GM19043 (cell line): ENCODE measurements at regions not wholly inside any gene's neighbourhood (a gene's known extent, or its start where the extent isn't known, plus 50 kb on each side); places are given as distances from the start of the nearest gene placed in this dataset.
"Not testable (repeated sequence)": the region's sequence is repeated elsewhere in the genome, so short reads cannot be mapped to it uniquely, and the experiment has no call there.

ENCODE experiments used
- ATAC-seq: cut with Tn5 transposase; IDR thresholded peaks from one replicate; pipeline ENCODE4 v1.9.1; 2021; ENCODE audit warnings: low read depth; ENCODE audit not compliant: unreplicated experiment

DNA sequence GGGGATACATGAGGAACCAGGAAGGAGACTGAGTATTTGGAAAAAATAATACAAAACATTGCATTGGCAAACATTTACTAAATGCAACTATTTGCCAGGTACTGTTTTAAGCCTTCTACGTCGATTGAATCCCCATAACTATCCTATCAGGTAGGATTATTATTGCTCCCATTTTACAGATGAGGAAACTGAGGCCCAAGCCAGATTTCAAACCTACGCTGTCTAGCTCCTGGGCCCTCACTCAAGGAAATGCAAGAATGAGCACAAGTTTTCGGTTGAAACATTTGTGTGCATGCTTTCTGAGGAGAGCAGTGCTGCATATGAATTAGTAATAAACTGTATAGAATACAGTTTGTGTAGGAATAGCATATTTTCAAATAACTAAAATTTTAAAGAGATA is 206.7 kb downstream of the CEP135 start:
- ATAC-seq: no peak

DNA sequence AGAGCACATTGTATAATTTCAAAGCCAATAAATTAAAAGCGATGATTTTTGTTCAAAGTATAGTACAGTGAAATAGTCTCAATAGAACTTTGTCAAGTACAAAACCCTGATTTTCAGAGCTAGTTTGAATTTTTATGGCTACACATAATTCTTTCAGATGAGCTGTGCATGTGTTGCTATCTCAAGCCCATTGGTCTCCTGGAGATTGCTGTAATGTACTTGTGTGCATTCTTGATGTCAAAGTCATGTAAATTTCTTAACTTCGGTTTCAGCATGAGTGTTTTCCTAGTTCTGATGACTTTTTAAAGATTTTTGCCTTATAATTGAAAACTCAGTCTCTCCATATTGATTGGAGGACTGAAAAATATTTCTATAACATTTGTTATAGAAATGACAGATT is 200.8 kb downstream of the CEP135 start:
- ATAC-seq: no peak

DNA sequence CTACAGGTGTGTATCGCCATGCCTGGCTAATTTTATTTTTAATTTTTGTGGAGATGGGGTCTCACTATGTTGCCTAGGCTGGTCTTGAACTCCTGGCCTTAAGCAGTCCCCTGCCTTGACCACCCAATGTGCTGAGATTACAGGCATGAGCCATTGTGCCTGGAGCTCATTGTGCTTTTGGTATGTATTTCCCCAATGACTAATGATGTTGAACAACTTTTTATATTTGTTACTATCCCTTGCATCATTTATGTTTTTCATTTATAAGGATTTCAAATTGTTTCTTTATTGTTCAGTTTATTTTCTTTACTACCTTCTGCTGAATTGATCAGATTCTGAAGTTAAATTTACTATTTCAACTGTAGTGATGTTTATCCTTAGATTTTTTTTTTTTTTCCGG is 199.7 kb downstream of the CEP135 start:
- ATAC-seq: no peak

DNA sequence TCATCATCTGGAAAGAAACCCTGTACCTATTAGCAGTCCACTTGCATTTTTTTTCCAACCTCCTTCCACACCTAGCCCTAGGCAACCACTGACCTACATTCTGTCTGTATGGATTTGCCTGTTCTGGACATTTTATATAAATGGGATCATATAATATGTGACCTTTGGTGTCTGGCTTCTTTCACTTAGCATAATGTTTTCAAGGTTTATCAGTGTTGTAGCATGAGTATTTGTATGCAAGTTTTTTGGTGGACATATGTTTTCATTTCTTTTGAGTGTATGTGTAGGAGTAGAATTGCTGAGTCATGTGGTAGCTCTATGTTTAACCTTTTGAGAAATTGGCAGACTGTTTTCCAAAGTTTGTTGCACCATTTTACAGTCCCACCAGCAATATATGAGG is 198.6 kb downstream of the CEP135 start:
- ATAC-seq: no peak

DNA sequence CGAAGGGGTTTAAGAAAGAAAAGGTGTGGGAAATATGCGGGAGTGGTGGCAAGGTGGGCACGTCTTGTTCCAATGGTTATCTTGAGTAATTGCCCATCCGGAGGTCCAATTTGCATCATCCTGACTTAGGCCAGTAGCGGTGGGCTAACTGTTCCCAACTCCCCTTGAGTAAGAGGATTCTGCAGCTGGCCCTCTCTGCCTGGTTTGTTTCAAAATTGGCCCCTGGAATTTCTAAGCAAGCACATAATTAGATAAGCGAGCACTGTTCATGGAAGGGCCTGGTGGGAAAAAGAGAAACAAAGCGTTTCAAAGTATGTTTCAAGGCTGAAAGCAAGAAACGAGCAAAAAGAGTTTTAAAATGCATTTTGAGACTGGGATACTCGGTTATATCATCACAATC is 198.2 kb downstream of the CEP135 start:
- ATAC-seq: no peak

DNA sequence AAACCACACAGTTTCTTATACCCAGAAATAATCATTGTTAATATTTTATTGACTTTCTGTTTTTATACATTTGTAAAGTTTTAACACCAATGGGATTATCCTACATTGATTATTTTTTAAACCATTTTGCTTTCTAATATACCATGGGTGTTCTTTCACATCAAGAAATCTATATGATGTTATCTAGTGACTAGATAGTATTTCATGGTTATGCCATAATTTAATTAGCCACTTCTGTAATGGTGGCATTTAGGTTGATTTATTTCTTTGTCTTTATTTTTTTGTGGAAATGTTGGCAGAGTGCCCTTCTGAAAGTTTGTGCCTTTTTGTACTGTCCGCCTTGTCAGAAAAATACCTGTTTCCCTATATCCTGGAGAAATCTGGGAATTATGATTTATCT is 193.3 kb downstream of the CEP135 start:
- no peak for ATAC-seq

GRCh38 chr4:56139241-56139827 is 190.6 kb downstream of the CEP135 start:
- no peak for ATAC-seq

GRCh38 chr4:56134834-56135233 is 186.1 kb downstream of the CEP135 start:
- not testable (repeated sequence) for ATAC-seq

GRCh38 chr4:56134266-56134665 is 185.5 kb downstream of the CEP135 start:
- no peak for ATAC-seq

DNA sequence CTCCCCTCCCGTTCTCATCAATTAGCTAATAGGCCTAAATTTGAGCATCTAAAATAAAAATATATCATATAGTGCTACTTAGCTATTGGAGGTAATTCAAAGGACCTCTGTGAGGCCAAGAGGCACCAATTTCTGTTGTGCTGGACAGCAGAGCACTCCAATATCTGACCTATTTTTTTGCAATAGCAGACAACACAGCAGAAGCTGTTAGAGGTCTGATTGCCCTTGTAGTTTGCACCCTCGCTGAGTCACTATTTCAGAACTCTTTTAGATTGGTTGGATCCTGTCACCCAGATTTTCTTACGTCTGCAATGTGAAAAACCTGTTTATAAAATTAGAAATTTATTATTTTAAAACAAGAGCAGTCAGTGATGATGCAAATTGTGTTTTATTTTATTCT is 184.1 kb downstream of the CEP135 start:
- no peak for ATAC-seq

- not testable (repeated sequence) for ATAC-seq
Measured at GRCh38 chr4:56132188-56132587, 183.4 kb downstream of the CEP135 start.

GRCh38 chr4:56130606-56131155 is 181.9 kb downstream of the CEP135 start:
- ATAC-seq: no peak

DNA sequence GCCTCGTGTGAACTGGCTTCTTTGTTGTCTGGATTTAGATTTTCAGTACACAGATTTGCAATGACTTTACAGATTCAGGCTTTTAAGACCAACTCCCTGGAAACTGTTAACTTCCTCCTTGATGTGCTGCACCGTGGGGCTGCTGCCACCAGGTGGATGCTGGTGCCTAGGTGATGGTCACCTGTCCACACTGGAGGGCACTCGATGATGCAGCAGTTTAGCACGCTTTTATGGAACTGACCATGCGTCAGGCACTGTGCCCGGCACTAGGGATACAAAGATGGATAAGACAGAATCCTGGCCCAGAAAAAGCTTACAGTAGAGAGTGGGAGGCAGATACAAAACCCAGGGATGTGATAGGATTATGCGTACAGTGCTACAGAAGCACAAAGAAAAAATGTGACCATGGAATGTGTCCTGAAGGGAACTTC is 180.7 kb downstream of the CEP135 start:
- ATAC-seq: no peak

DNA sequence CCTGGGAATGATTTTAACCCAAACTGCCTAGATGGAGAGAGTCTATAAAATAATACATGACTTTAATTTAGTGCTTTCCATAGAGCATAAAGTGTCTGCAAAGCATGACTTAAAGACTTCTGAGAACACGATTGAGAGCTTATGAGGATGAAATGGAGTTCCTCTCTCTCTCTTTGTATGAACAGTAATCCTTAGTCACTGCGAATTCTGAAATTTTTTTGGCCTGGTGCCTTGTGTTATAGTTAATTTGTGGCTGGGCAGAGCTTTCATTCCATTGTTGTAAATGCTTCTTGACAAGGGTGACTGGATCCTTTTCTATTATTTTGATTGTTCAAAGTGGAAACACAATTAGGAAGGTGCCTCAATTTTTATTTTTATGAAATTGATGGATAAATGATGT is 179.5 kb downstream of the CEP135 start:
- ATAC-seq: no peak

- ATAC-seq: no peak
Measured at GRCh38 chr4:56127716-56128115, 179.0 kb downstream of the CEP135 start.

DNA sequence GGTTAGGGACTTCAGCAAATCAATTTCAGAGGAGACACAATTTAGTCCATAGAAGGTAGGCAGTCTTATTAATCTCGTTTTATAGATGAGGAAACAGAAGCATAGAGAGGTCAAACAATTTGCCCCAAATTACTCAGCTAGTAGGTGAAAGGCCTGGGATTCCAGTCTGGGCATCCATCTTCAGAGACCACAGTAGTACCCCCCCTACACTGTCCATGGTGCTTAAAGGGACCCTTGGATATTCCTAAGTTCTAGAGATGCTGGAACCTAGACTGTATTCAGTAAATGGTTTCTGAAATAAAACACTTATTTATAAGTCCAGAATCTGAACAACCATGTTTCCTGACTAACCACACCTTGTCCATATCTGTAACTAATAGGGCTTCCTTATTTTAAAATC is 174.8 kb downstream of the CEP135 start:
- no peak for ATAC-seq

DNA sequence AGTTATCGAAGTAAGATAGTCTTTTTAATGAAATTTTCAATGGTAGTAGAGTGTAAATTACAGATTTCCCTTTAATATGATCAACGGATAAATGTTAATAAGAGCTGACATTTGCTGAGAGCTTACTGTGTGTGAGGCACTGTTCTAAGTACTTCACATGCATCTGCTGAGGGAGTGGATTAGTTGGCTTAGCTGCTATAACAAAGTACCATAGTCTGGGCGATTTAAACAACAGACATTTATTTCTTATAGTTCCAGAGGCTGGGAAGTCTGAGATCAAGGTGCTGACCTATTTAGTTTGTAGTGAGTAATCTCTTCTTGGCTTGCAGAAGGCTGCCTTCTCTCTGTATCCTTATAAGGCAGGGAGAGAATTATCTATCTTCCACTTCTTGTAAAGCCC is 174.3 kb downstream of the CEP135 start:
- no peak for ATAC-seq

GRCh38 chr4:56118845-56119244 is 170.1 kb downstream of the CEP135 start:
- no peak for ATAC-seq

DNA sequence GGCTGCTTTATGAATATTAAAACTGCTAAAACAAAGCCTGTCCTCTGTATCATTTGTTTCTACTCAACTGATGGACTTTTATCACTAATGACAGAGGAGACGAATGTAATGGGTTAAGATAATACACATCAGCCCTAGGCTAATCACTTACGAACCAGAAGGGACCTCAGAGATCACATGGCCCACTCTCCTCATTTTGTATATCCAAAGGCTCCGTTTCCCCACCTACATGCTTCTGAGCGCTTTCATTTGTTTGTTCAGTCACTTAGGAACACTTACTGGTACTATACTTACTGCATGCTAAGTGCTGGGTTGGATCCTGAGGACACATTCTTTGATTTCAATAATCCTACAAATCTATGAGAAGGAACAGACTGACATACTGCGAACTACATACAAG is 169.3 kb downstream of the CEP135 start:
- ATAC-seq: no peak

DNA sequence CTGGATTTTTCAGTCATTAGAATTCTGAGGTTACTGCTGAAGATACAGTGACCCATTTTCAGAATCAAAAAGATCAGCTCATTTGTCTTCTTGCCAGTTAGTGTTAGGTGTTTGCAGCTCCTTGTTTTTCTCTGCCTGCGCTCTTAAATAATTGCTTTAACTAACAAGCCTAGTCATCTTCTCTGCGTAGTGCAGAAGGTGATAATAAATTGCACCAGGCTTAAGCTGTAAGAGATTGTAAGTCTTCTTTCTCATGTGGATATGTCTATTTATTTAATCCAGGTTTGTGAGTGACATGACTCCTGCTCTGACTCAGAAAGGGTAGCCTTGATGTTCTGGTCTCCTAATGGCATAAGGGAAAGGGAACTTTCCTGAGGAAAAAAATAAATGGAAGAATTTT is 167.2 kb downstream of the CEP135 start:
- no peak for ATAC-seq

GRCh38 chr4:56112377-56112776 is 163.6 kb downstream of the CEP135 start:
- no peak for ATAC-seq

GRCh38 chr4:56106180-56107147 is 157.7 kb downstream of the CEP135 start:
- ATAC-seq: no peak
